ENCODE measurements at regions not wholly inside any gene's neighbourhood (a gene's known extent, or its start where the extent isn't known, plus 50 kb on each side); places are given as distances from the start of the nearest gene placed in this dataset.
"Not testable (repeated sequence)": the region's sequence is repeated elsewhere in the genome, so short reads cannot be mapped to it uniquely, and the experiment has no call there.

- H3K9me3 ChIP-seq = no peaks in the 10 kb centered on the region
- no peaks in the 10 kb centered on the region for H3K36me3 ChIP-seq
- no peak for DNase-seq
- no peaks in the 10 kb centered on the region for H3K27me3 ChIP-seq
- no peak overlapping the region for H3K4me3 ChIP-seq
These were observed 342.9 kb downstream of the GBA3 start for GRCh38 chr4:23035521-23036056.

GRCh38 chr4:23034731-23035130, 342.0 kb downstream of the GBA3 start:
- no peak for DNase-seq
- no peaks in the 10 kb centered on the region for H3K9me3 ChIP-seq
- no peaks in the 10 kb centered on the region for H3K27me3 ChIP-seq
- no peaks in the 10 kb centered on the region for H3K36me3 ChIP-seq
- no peak overlapping the region for H3K4me3 ChIP-seq

- H3K4me3 ChIP-seq = no peak overlapping the region
- H3K9me3 ChIP-seq = no peaks in the 10 kb centered on the region
- H3K27me3 ChIP-seq = no peaks in the 10 kb centered on the region
- no peaks in the 10 kb centered on the region for H3K36me3 ChIP-seq
- no peak for DNase-seq
These were observed 341.1 kb downstream of the GBA3 start for GRCh38 chr4:23033796-23034195.

GRCh38 chr4:23028875-23029274, 336.1 kb downstream of the GBA3 start:
- no peaks in the 10 kb centered on the region for H3K27me3 ChIP-seq
- no peak overlapping the region for H3K4me3 ChIP-seq
- DNase-seq = no peak

GRCh38 chr4:23023666-23024065, 330.9 kb downstream of the GBA3 start:
- no peak for DNase-seq
- no peaks in the 10 kb centered on the region for H3K9me3 ChIP-seq
- no peak overlapping the region for H3K4me3 ChIP-seq

More at GRCh38 chr4:23028875-23029274, 336.1 kb downstream of the GBA3 start:
- no peaks in the 10 kb centered on the region for H3K36me3 ChIP-seq
- no peaks in the 10 kb centered on the region for H3K9me3 ChIP-seq

GRCh38 chr4:23023121-23023520, 330.4 kb downstream of the GBA3 start:
- Histone ChIP-seq H3K4me3 (no peak overlapping the region), H3K9me3 (no peaks in the 10 kb centered on the region), H3K36me3 (no peaks in the 10 kb centered on the region), H3K27me3 (no peaks in the 10 kb centered on the region)
- no peak for DNase-seq

More at GRCh38 chr4:23023666-23024065, 330.9 kb downstream of the GBA3 start:
- H3K27me3 ChIP-seq = no peaks in the 10 kb centered on the region
- H3K36me3 ChIP-seq = no peaks in the 10 kb centered on the region

GRCh38 chr4:23022032-23022431, 329.3 kb downstream of the GBA3 start:
- H3K36me3 ChIP-seq = no peaks in the 10 kb centered on the region
- peak; percentile 72 for DNase-seq
- no peak overlapping the region for H3K4me3 ChIP-seq
- H3K9me3 ChIP-seq = no peaks in the 10 kb centered on the region
- no peaks in the 10 kb centered on the region for H3K27me3 ChIP-seq

GRCh38 chr4:23021040-23021439, 328.3 kb downstream of the GBA3 start:
- H3K4me3 ChIP-seq = no peak overlapping the region
- H3K9me3 ChIP-seq = no peaks in the 10 kb centered on the region
- DNase-seq = no peak
- H3K27me3 ChIP-seq = no peaks in the 10 kb centered on the region
- no peaks in the 10 kb centered on the region for H3K36me3 ChIP-seq

- H3K4me3 ChIP-seq, H3K27me3 ChIP-seq, H3K36me3 ChIP-seq, DNase-seq, H3K9me3 ChIP-seq: not testable (repeated sequence)
These were observed 327.7 kb downstream of the GBA3 start for GRCh38 chr4:23020399-23020798.

GRCh38 chr4:23016981-23017380, 324.2 kb downstream of the GBA3 start:
- DNase-seq = no peak
- H3K9me3 ChIP-seq = no peaks in the 10 kb centered on the region
- H3K27me3 ChIP-seq = no peaks in the 10 kb centered on the region
- H3K36me3 ChIP-seq = no peaks in the 10 kb centered on the region
- no peak overlapping the region for H3K4me3 ChIP-seq

- H3K36me3 ChIP-seq = no peaks in the 10 kb centered on the region
- DNase-seq = no peak
- H3K4me3 ChIP-seq = no peak overlapping the region
- no peaks in the 10 kb centered on the region for H3K27me3 ChIP-seq
- no peaks in the 10 kb centered on the region for H3K9me3 ChIP-seq
These were observed 323.1 kb downstream of the GBA3 start for GRCh38 chr4:23015821-23016220.

- H3K4me3 ChIP-seq = no peak overlapping the region
- no peak for DNase-seq
These were observed 316.4 kb downstream of the GBA3 start for GRCh38 chr4:23009093-23009492.

GRCh38 chr4:23006756-23007155, 314.0 kb downstream of the GBA3 start:
- DNase-seq = no peak
- H3K27me3 ChIP-seq = no peaks in the 10 kb centered on the region
- H3K36me3 ChIP-seq = no peaks in the 10 kb centered on the region
- H3K9me3 ChIP-seq = 0 out of 2 replicates have a peak, but pooled peaks cover 2% of the 10 kb centered on the region
- no peak overlapping the region for H3K4me3 ChIP-seq

More at GRCh38 chr4:23009093-23009492, 316.4 kb downstream of the GBA3 start:
- Histone ChIP-seq H3K36me3 (no peaks in the 10 kb centered on the region), H3K9me3 (0 out of 2 replicates have a peak, but pooled peaks cover 2% of the 10 kb centered on the region), H3K27me3 (no peaks in the 10 kb centered on the region)

GRCh38 chr4:23005691-23006090, 313.0 kb downstream of the GBA3 start:
- no peaks in the 10 kb centered on the region for H3K36me3 ChIP-seq
- DNase-seq = no peak
- no peak overlapping the region for H3K4me3 ChIP-seq
- H3K9me3 ChIP-seq = 0 out of 2 replicates have a peak, but pooled peaks cover 2% of the 10 kb centered on the region
- no peaks in the 10 kb centered on the region for H3K27me3 ChIP-seq

GRCh38 chr4:23001478-23001877, 308.7 kb downstream of the GBA3 start:
- Histone ChIP-seq H3K27me3 (no peaks in the 10 kb centered on the region), H3K9me3 (peaks cover 2% of the 10 kb centered on the region; the same call in 1 of the 2 replicates), H3K36me3 (no peaks in the 10 kb centered on the region), H3K4me3 (no peak overlapping the region)
- DNase-seq = no peak

GRCh38 chr4:22999419-22999818, 306.7 kb downstream of the GBA3 start:
- no peak overlapping the region for H3K4me3 ChIP-seq
- H3K27me3 ChIP-seq = no peaks in the 10 kb centered on the region
- no peaks in the 10 kb centered on the region for H3K36me3 ChIP-seq
- H3K9me3 ChIP-seq = peaks cover 2% of the 10 kb centered on the region; the same call in 1 of the 2 replicates
- no peak for DNase-seq

GRCh38 chr4:22997358-22998224, 304.9 kb downstream of the GBA3 start:
- Histone ChIP-seq H3K36me3 (no peaks in the 10 kb centered on the region), H3K27me3 (no peaks in the 10 kb centered on the region), H3K4me3 (no peak overlapping the region), H3K9me3 (peaks cover 2% of the 10 kb centered on the region; the same call in 1 of the 2 replicates)
- DNase-seq = no peak

GRCh38 chr4:22991576-22991975, 298.8 kb downstream of the GBA3 start:
- DNase-seq = no peak
- Histone ChIP-seq H3K4me3 (no peak overlapping the region), H3K36me3 (no peaks in the 10 kb centered on the region), H3K27me3 (no peaks in the 10 kb centered on the region), H3K9me3 (no peaks in the 10 kb centered on the region)

All from MG63 (cell line).